MM.1S (cell line): ENCODE measurements at regions not wholly inside any gene's neighbourhood (a gene's known extent, or its start where the extent isn't known, plus 50 kb on each side); places are given as distances from the start of the nearest gene placed in this dataset.
A peak's percentile ranks its signal among the peaks of the same experiment; 100 is the strongest.

Source experiments
- DNase-seq: peaks from one replicate; pipeline ENCODE4 v3.0.0-alpha.2; 2015
- H2AFZ ChIP-seq: fragments of 300-600 bp; sonication (generic); 2 replicates; pipeline ENCODE4 v1.6.0; 2016; ENCODE audit warnings: antibody characterized with exemption, low read length
- H3F3A ChIP-seq: fragments of 300-600 bp; sonication (generic); 2 replicates; pipeline ENCODE4 v1.6.1; 2016; ENCODE audit warnings: mild to moderate bottlenecking, antibody characterized with exemption, low read length, moderate library complexity, mixed read lengths; ENCODE audit not compliant: insufficient read depth
- H3K27ac ChIP-seq: fragments of 300-600 bp; sonication (generic); 2 replicates; pipeline ENCODE4 v1.5.1; 2016; ENCODE audit warnings: mild to moderate bottlenecking, low read length
- H3K27me3 ChIP-seq: fragments of 300-600 bp; sonication (generic); replicated peaks from 2 replicates; pipeline ENCODE4 v1.6.0; 2016; ENCODE audit warnings: low read length; ENCODE audit not compliant: insufficient read depth
- H3K36me3 ChIP-seq: fragments of 300-600 bp; sonication (generic); replicated peaks from 2 replicates; pipeline ENCODE4 v1.6.1; 2016; ENCODE audit warnings: mild to moderate bottlenecking, low read length, mixed read lengths; ENCODE audit not compliant: insufficient read depth
- H3K4me1 ChIP-seq: fragments of 300-600 bp; sonication (generic); 2 replicates; pipeline ENCODE4 v1.6.1; 2016; ENCODE audit warnings: low read length, mixed read lengths
- H3K4me2 ChIP-seq: fragments of 300-600 bp; sonication (generic); 2 replicates; pipeline ENCODE4 v1.6.0; 2016; ENCODE audit warnings: low read depth, low read length
- H3K4me3 ChIP-seq: fragments of 300-600 bp; sonication (generic); 2 replicates; pipeline ENCODE4 v1.5.1; 2016; ENCODE audit warnings: low read length, mixed read lengths
- H3K79me2 ChIP-seq: fragments of 300-600 bp; sonication (generic); 2 replicates; pipeline ENCODE4 v1.6.1; 2016; ENCODE audit warnings: mixed run types, low read length, mixed read lengths
- H3K9ac ChIP-seq: fragments of 300-600 bp; sonication (generic); 2 replicates; pipeline ENCODE4 v1.6.1; 2016; ENCODE audit warnings: low read length, mixed read lengths
- H3K9me2 ChIP-seq: fragments of 300-600 bp; sonication (generic); replicated peaks from 2 replicates; pipeline ENCODE4 v1.6.1; 2016; ENCODE audit warnings: mild to moderate bottlenecking, low read length, mixed read lengths; ENCODE audit not compliant: insufficient read depth
- H3K9me3 ChIP-seq: fragments of 300-600 bp; sonication (generic); replicated peaks from 2 replicates; pipeline ENCODE4 v1.6.1; 2016; ENCODE audit warnings: mild to moderate bottlenecking, low read length, mixed read lengths; ENCODE audit not compliant: insufficient read depth
- H4K20me1 ChIP-seq: fragments of 300-600 bp; sonication (generic); 2 replicates; pipeline ENCODE4 v1.6.1; 2016; ENCODE audit warnings: mild to moderate bottlenecking, low read length, moderate library complexity, mixed read lengths; ENCODE audit not compliant: insufficient read depth
- EZH2 ChIP-seq: fragments of 300-600 bp; sonication (generic); optimal IDR thresholded peaks from 2 replicates; pipeline ENCODE3; 2017; ENCODE audit warnings: low read depth, mild to moderate bottlenecking, antibody characterized with exemption, low read length, mixed read lengths
- EZH2phosphoT487 ChIP-seq: fragments of 300-600 bp; sonication (generic); IDR thresholded peaks from 2 replicates; pipeline ENCODE4 v1.6.1; 2018; ENCODE audit warnings: antibody characterized with exemption, low read length
- TF ChIP-seq, protein P1 (sequence below): fragments of 300-600 bp; sonication (generic); IDR thresholded peaks from 2 replicates; pipeline ENCODE4 v1.5.1; 2016; ENCODE audit warnings: antibody characterized with exemption, low read length, mixed read lengths

DNA sequence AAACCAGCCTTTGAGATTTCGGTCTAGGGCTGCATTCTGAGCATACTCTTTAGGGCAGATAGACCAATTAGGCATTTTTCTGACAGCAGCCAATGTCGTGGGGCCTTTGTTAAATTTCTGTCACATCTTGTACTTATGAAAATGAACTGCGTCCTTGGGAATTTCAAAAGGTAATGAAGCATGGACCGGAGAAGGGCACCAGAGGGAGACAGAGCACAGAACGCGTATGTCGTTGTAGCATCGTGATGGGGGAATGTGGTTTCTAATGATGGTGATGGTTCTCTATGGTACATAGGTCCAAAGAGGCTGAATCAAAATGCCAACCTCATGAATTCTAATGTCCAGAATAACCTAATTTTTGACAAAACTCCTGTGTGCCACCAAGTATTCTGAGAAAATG, 483.9 kb upstream of the CRIM1 start:
- no peaks in the 10 kb centered on the region for H3K36me3 ChIP-seq
- no peak overlapping the region for H2AFZ ChIP-seq
- TF ChIP-seq, protein P1, sequence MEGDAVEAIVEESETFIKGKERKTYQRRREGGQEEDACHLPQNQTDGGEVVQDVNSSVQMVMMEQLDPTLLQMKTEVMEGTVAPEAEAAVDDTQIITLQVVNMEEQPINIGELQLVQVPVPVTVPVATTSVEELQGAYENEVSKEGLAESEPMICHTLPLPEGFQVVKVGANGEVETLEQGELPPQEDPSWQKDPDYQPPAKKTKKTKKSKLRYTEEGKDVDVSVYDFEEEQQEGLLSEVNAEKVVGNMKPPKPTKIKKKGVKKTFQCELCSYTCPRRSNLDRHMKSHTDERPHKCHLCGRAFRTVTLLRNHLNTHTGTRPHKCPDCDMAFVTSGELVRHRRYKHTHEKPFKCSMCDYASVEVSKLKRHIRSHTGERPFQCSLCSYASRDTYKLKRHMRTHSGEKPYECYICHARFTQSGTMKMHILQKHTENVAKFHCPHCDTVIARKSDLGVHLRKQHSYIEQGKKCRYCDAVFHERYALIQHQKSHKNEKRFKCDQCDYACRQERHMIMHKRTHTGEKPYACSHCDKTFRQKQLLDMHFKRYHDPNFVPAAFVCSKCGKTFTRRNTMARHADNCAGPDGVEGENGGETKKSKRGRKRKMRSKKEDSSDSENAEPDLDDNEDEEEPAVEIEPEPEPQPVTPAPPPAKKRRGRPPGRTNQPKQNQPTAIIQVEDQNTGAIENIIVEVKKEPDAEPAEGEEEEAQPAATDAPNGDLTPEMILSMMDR = no peak
- no peak for TF ChIP-seq EZH2
- TF ChIP-seq EZH2phosphoT487 = no peak
- no peaks in the 10 kb centered on the region for H3K9me3 ChIP-seq
- H3F3A ChIP-seq = no peaks in the 10 kb centered on the region
- no peak overlapping the region for H3K4me2 ChIP-seq
- no peak overlapping the region for H3K9ac ChIP-seq
- no peak overlapping the region for H3K27ac ChIP-seq
- H3K27me3 ChIP-seq = no peaks in the 10 kb centered on the region
- H4K20me1 ChIP-seq = no peaks in the 10 kb centered on the region
- H3K79me2 ChIP-seq = no peaks in the 10 kb centered on the region
- no peak for DNase-seq
- no peaks in the 10 kb centered on the region for H3K4me1 ChIP-seq
- H3K4me3 ChIP-seq = no peak overlapping the region
- H3K9me2 ChIP-seq = no peaks in the 10 kb centered on the region

DNA sequence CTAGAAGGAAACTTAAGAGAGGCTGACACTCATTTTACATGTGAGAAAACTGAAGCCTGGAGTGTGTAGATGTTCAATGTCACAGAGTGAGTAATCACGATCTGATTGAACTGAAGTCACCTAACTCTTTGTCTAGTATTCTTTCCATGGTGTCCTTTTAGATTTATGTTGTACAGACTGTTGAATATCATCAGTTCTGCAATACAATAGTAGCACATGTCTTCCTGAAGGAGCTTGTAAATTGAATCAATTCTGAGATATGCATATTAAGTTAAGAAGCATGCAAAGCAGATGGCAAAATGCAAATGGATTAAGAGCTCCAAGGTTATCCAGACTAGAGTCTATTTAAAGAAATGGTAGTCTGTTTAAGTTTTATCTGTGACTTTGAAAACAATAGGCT, 484.9 kb upstream of the CRIM1 start:
- Histone ChIP-seq H3K9me2 (no peaks in the 10 kb centered on the region), H4K20me1 (no peaks in the 10 kb centered on the region), H3K27me3 (no peaks in the 10 kb centered on the region), H3K79me2 (no peaks in the 10 kb centered on the region), H3K4me1 (no peaks in the 10 kb centered on the region), H3K4me3 (no peak overlapping the region), H3K36me3 (no peaks in the 10 kb centered on the region), H3K4me2 (no peak overlapping the region), H3K9ac (no peak overlapping the region), H3K9me3 (no peaks in the 10 kb centered on the region), H3K27ac (no peak overlapping the region), H2AFZ (no peak overlapping the region), H3F3A (no peaks in the 10 kb centered on the region)
- no peak for DNase-seq
- TF ChIP-seq EZH2phosphoT487 = no peak
- TF ChIP-seq, protein P1 = no peak
- TF ChIP-seq EZH2 = no peak

DNA sequence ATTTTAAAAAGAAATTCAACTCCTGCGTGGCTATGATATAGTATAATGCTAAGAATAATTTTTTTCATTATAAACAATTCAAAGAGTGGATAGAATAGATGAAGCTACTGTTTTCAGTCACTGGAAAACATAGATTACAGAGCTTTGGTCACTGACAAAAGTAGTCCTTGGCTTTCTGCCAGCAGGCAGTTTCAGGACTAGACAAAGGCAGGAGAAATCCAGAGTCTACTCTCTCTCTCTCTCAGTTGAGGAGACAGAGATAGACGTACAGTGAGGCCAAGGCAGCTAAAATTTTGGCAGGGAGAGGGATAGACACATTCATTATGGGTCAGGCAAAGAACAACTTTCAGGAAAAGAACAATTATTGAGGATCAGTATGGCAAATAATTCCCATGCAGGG, 491.4 kb upstream of the CRIM1 start:
- H3K4me3 ChIP-seq = no peak overlapping the region
- peak; percentile 14 for DNase-seq
- no peaks in the 10 kb centered on the region for H3K79me2 ChIP-seq
- H3F3A ChIP-seq = no peaks in the 10 kb centered on the region
- H4K20me1 ChIP-seq = no peaks in the 10 kb centered on the region
- TF ChIP-seq EZH2phosphoT487 (no peak), EZH2 (no peak)
- TF ChIP-seq, protein P1 = no peak
- no peaks in the 10 kb centered on the region for H3K9me2 ChIP-seq
- no peak overlapping the region for H3K4me2 ChIP-seq
- no peak overlapping the region for H3K27ac ChIP-seq
- no peaks in the 10 kb centered on the region for H3K9me3 ChIP-seq
- no peaks in the 10 kb centered on the region for H3K4me1 ChIP-seq
- no peak overlapping the region for H3K9ac ChIP-seq
- H2AFZ ChIP-seq = no peak overlapping the region
- no peaks in the 10 kb centered on the region for H3K36me3 ChIP-seq
- H3K27me3 ChIP-seq = no peaks in the 10 kb centered on the region
